ENCODE measurements at regions not wholly inside any gene's neighbourhood (a gene's known extent, or its start where the extent isn't known, plus 50 kb on each side); places are given as distances from the start of the nearest gene placed in this dataset.
"Not testable (repeated sequence)": the region's sequence is repeated elsewhere in the genome, so short reads cannot be mapped to it uniquely, and the experiment has no call there.

DNA sequence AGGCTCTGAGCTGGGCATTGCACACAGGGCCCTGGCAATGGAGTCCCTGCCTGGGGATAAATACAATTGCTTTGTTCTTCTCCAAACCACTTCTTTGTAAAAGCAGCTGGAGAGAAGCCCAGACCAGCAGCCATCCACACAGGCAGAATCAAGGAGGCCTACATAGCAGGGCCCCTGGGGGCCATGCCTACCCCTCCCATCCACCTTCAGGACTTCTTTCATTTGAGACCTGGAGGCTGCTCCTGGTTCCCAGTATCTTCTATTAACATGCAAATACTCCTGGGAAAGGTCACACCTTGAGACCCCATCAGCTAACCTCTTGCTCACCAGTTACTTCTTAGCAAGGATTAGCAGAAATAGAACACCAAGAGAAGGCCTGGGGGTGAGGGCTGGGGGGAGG, 511.1 kb downstream of the SOX6 start:
- DNase-seq (ENCODE audit: low read depth), result no peak

DNA sequence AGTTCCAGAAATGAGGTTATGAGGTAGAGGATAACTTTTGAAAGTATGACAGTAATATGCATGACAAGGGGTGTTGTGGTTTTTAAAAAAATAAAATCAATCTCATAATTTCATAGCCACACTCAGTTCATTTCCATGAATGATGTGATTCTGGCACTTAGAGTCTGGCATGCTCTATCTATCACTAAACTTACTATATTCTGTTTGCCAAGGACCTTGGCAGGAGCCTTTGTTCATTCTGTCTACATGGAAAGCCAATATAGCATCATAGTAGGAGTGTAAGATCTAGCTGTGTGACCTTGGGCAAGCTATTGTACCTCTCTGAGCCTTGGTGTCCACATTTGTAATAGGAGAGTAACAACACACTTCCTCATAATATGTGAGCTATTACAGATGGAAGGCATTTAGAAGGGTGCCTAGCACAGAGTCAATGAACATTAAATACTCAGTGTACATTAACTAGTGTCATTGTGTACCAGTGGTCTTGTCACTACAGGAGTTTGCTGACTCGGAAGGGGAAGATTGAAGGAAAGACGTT, 507.6 kb downstream of the SOX6 start:
- no peak for DNase-seq (ENCODE audit: low read depth)

DNA sequence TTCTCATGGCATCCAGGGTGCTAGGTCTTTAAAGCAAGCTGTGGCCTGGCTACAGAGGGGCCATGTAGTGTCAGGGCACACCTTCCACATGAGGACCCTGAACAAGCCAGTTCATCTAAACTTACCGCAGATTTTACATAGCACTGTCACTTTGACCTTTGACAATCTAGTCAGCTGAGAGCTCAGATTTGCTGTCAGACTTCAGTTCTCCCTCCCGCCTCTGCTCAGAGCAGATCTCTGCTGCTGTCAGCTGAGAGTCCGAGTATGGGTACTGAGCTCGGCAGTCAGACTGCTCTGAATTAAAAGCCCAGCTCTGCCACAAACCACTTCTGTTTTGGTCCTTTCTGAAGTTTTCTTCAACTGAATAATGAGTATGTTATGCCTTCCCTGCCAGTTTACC, 507.1 kb downstream of the SOX6 start:
- DNase-seq (ENCODE audit: low read depth), result no peak

DNA sequence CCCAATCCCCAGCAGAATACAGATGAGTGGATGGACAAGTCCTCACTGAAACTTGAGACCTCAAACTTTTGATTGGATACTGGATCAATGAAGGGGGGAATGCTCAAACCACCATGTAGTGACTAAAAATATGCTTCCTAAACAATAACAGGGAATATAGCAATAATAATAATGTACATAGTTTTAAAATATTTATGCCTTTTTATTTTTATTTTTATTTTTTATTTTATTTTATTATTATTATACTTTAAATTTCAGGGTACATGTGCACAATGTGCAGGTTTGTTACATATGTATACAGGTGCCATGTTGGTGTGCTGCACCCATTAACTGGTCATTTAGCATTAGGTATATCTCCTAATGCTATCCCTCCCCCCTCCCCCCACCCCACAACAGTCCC, 506.0 kb downstream of the SOX6 start:
- not testable (repeated sequence) for DNase-seq (ENCODE audit: low read depth)

DNA sequence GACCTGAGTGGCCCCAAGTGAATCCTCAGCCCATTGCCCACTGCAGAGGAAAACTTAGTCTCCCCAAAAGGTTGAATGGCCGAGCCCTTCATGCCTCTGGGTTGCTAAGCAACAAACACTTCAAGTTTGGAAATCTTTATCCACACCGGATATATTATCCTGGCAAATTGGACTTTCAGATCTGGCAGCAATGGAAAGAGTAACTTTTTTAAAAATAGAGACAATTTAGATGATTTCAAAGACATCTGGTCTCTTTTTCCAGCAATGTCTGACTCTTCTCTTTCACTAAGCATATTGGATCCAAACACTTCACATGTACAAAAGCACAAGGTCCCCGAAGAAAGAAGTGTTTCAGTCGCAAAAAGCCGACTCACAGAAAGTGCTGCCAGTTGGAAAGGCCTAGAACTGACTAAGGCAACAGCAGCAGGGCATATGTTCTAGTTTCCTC, 505.3 kb downstream of the SOX6 start:
- DNase-seq (ENCODE audit: low read depth), result no peak

- DNase-seq (ENCODE audit: low read depth), result no peak
Observed at GRCh38 chr11:15852179-15852578, 504.2 kb downstream of the SOX6 start.

- no peak for DNase-seq (ENCODE audit: low read depth)
Observed at GRCh38 chr11:15854245-15854644, 502.1 kb downstream of the SOX6 start.

DNA sequence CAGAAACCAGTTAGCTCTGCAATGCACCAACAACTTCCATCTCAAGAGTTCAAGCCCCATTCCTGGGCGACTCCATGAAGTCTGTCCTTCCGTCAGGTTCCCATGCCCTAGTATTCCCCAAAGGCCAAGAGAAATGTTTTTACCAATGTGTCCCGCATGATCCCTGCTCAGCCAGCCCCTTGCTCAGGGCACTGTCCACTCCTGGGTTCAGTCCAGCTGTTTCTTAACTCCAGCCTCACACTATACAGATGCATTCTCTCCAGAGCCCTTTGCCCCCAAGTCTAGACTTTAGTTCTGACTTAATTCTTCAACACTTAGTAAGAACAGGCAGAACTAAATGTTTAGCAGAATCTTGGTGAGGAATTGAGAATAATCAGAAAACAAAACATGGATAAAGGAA, 497.5 kb downstream of the SOX6 start:
- DNase-seq (ENCODE audit: low read depth), result no peak

GRCh38 chr11:15859411-15859810, 496.9 kb downstream of the SOX6 start:
- DNase-seq (ENCODE audit: low read depth), result no peak

DNA sequence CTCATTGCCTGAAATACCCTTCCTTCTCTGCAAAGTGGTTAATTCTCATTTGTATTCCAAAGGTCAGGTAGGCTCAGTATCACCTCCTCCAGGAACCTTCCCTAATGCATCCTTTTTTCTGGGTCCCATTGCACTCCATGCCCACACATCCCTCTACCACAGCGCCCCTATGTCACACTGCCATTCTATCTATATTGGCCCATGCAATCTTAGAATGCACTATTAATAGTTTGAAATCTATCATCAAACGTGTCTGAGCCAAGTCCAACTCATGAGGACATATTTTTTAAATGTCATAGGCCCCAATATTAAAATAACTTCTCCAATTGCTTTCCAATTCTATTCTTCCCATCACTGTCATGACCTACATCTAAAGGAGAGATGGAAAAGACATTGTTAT, 495.1 kb downstream of the SOX6 start:
- DNase-seq (ENCODE audit: low read depth), result no peak

DNA sequence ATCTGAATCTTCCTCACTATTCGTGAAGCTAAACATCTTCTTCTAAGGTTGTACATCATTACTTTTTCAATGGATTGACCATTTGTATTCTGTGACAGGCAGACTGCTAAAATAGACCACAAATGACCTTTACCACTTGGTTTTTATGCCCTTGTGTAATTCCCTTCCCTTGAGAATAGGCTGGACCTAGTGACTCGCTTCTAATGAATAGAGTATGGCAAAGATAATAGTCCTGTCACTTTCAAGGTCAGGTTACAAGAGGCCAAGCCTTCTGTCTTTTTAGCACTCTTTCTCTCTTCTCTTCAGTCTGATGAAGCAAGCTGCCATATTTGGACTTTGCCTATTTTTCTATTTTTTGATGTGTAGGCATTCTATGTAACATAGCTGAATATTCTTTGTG, 492.9 kb downstream of the SOX6 start:
- no peak for DNase-seq (ENCODE audit: low read depth)

- no peak for DNase-seq (ENCODE audit: low read depth)
Observed at GRCh38 chr11:15864026-15864805, 492.1 kb downstream of the SOX6 start.

- no peak for DNase-seq (ENCODE audit: low read depth)
Observed at GRCh38 chr11:15865212-15865987, 490.9 kb downstream of the SOX6 start.

DNA sequence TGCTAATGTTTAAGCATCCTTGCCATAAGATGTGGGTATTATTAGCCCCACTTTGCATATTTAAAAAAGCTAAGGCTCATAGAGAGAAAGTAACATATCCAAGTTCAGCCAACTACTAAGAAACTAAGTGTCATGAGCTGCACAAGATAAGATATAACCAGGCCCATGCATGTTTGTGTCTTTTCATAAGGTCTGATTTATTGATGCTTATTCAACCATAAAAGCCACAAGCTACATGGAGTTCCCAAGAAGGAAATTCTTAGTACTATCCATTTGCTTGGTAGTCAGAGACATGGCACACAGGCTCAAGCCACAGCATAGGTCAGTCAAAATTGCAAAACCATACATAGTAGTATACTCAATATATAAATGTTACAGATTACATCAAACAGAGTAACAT, 488.5 kb downstream of the SOX6 start:
- DNase-seq (ENCODE audit: low read depth), result no peak

DNA sequence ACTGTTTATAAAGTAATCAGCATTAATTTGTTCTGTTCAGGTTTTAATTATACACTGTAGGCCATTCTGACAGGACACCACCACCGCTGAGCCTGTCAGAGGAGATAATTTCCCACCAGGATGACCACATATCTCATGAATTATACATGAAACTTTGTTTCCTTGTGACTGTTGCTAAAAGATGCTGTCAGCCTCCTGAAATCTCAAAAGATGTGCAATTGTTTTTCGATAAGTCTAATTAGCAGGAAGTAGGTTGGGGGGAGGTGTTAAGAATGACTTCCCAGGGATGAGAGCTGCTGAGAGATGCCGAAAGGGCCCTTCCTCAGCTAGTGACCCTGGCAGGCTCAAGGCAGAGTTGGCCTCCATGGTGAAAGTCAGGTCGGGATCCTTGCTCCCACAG, 485.4 kb downstream of the SOX6 start:
- DNase-seq (ENCODE audit: low read depth), result no peak

DNA sequence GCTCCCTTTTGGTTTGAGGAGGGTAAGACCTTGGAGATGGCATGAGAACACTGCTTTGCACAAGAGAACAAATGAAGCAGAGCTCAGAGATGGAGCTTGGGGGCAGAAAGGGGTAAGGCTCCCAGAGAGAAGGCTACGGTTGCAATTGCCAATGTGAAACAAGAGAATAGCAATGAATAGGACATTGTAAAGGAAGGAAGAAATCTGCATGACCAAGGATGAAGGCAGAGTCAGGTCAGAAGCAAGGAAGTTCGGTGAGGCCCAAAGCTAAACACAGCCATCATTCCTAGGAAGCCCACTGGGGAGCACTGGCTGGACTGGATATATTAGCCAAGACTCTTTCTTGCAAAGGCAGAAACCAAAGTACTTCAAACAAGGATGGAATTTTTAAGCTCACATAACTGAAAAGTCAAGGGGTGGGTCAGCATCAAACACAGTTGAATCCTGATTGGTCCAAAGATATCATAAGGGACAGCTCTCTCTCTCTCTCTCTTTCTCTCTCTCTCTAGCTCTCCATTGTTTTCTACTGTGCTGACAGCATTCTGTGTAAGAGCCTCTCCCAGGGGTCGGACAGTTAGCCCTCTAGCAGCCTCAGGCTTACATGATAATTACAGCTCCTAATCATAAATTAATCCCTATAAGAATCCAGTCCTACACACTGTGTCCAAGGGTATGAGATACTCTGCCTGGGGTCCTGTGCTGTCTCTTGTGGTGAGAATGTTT, 484.3 kb downstream of the SOX6 start:
- DNase-seq (ENCODE audit: low read depth), result no peak

DNA sequence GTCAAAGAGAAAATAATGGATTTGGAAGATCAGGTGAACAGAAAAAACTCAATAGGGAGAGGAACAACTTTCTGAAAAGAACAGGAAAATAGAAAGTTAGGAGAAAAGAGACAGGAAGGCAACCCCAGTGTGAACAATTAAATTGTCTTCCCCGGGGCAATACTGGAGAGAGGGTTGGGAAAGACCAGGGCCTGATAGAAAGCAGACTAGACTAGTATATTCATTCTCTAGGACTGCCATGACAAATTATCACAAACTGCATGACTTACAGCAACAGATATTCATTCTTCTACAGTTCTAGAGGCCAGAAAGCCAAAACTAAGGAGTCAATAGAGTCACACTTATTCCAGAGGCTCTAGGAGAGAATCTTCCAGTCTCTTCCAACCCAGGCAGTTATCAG, 482.8 kb downstream of the SOX6 start:
- DNase-seq (ENCODE audit: low read depth), result no peak

DNA sequence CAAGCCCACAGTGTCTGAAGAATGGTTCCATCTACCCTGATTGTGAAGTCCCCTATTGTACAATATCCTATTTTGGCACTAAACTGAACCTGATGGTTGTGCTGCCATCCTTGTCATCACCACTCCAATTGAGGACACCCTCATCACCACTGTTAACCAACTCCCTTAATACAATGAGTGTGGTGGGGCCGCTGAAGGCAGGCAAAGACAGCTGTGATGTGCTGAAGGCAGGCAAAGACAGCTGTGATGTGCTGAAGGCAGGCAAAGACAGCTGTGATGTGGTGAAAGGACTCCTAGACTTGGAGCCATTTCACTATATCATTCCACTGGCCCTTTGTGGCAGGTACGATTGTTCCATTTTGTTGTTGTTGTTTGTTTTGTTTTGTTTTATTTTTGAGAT, 481.6 kb downstream of the SOX6 start:
- DNase-seq (ENCODE audit: low read depth), result no peak

GRCh38 chr11:15875393-15875792, 481.0 kb downstream of the SOX6 start:
- no peak for DNase-seq (ENCODE audit: low read depth)

GRCh38 chr11:15875943-15876342, 480.4 kb downstream of the SOX6 start:
- DNase-seq (ENCODE audit: low read depth), result no peak

- no peak for DNase-seq (ENCODE audit: low read depth)
Observed at GRCh38 chr11:15878756-15879155, 477.6 kb downstream of the SOX6 start.

DNA sequence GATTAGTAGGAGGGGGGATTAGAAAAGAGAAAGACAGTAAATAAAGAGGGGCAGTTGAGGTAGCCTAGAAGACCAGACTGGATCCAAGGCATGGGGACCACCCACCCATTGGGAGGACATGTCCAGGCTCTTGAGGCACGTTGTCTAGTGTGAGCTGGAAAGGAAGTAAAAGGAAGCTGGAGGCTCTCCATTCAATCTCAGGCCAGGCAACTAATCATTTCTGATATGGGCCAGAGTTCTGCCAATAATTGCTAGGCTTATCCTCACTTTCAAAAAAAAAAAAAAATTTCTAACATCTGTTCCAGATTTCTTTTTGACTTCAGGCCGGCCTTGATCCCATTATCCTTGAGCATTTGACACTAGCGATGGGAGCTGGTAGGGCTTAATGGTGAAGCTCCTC, 476.1 kb downstream of the SOX6 start:
- DNase-seq (ENCODE audit: low read depth), result no peak
